ENCODE measurements at regions not wholly inside any gene's neighbourhood (a gene's known extent, or its start where the extent isn't known, plus 50 kb on each side); places are given as distances from the start of the nearest gene placed in this dataset.

GRCh38 chr17:73749928-73750605 lies 105.8 kb upstream of the SDK2 start:
- WGBS, 2 donors, result 72 to 77% methylated on average over 16 of the region's 16 CpGs
- no peak for TF ChIP-seq CTCF (IDR thresholded peaks at IDR 0.05)
- H3K4me3 ChIP-seq (ENCODE audit: low read depth, poor library complexity, severe bottlenecking), result no peak overlapping the region
- intact Hi-C loops (cut with DNase I; ENCODE audit: low total_unique reads), result no loop called here
- DNase-seq (ENCODE audit: low spot score in 2 of 2), result no peak

GRCh38 chr17:73750975-73751374 lies 106.7 kb upstream of the SDK2 start:
- intact Hi-C loops (cut with DNase I; ENCODE audit: low total_unique reads), result no loop called here
- 41 to 61% methylated on average over 7 of the region's 7 CpGs for WGBS, 2 donors

GRCh38 chr17:73753751-73754496 lies 109.7 kb upstream of the SDK2 start:
- intact Hi-C loops (cut with DNase I; ENCODE audit: low total_unique reads), result no loop called here
- DNase-seq (ENCODE audit: low spot score in 2 of 2), result no peak

More at GRCh38 chr17:73750975-73751374, 106.7 kb upstream of the SDK2 start:
- H3K4me3 ChIP-seq (ENCODE audit: low read depth, poor library complexity, severe bottlenecking), result no peak overlapping the region
- no peak for TF ChIP-seq POLR2A (IDR thresholded peaks at IDR 0.05)
- TF ChIP-seq CTCF (IDR thresholded peaks at IDR 0.05), result no peak
- DNase-seq (ENCODE audit: low spot score in 2 of 2), result no peak

GRCh38 chr17:73754886-73755400 lies 110.7 kb upstream of the SDK2 start:
- no peak for TF ChIP-seq POLR2A (IDR thresholded peaks at IDR 0.05)
- no peak overlapping the region for H3K4me3 ChIP-seq (ENCODE audit: low read depth, poor library complexity, severe bottlenecking)
- WGBS, 2 donors, result 76 to 87% methylated on average over 15 of the region's 15 CpGs
- no peak for DNase-seq (ENCODE audit: low spot score in 2 of 2)
- intact Hi-C loops (cut with DNase I; ENCODE audit: low total_unique reads), result no loop called here

More at GRCh38 chr17:73753751-73754496, 109.7 kb upstream of the SDK2 start:
- 69 to 77% methylated on average over 14 of the region's 14 CpGs for WGBS, 2 donors
- no peak for TF ChIP-seq CTCF (IDR thresholded peaks at IDR 0.05)
- no peak for TF ChIP-seq POLR2A (IDR thresholded peaks at IDR 0.05)
- no peak overlapping the region for H3K4me3 ChIP-seq (ENCODE audit: low read depth, poor library complexity, severe bottlenecking)

GRCh38 chr17:73757420-73757819 lies 113.2 kb upstream of the SDK2 start:
- no peak overlapping the region for H3K4me3 ChIP-seq (ENCODE audit: low read depth, poor library complexity, severe bottlenecking)
- DNase-seq (ENCODE audit: low spot score in 2 of 2), result no peak
- no peak for TF ChIP-seq POLR2A (IDR thresholded peaks at IDR 0.05)
- no peak for TF ChIP-seq CTCF (IDR thresholded peaks at IDR 0.05)
- intact Hi-C loops (cut with DNase I; ENCODE audit: low total_unique reads), result no loop called here
- 47 to 49% methylated on average over 12 of the region's 12 CpGs for WGBS, 2 donors

GRCh38 chr17:73758245-73758644 lies 114.0 kb upstream of the SDK2 start:
- TF ChIP-seq POLR2A (IDR thresholded peaks at IDR 0.05) (no peak), CTCF (IDR thresholded peaks at IDR 0.05) (no peak)
- no peak overlapping the region for H3K4me3 ChIP-seq (ENCODE audit: low read depth, poor library complexity, severe bottlenecking)
- no peak for DNase-seq (ENCODE audit: low spot score in 2 of 2)
- 37 to 61% methylated on average over 7 of the region's 7 CpGs for WGBS, 2 donors
- intact Hi-C loops (cut with DNase I; ENCODE audit: low total_unique reads), result no loop called here

Data from lower leg skin (tissue), 4 donors.